ENCODE measurements at regions not wholly inside any gene's neighbourhood (a gene's known extent, or its start where the extent isn't known, plus 50 kb on each side); places are given as distances from the start of the nearest gene placed in this dataset.

DNA sequence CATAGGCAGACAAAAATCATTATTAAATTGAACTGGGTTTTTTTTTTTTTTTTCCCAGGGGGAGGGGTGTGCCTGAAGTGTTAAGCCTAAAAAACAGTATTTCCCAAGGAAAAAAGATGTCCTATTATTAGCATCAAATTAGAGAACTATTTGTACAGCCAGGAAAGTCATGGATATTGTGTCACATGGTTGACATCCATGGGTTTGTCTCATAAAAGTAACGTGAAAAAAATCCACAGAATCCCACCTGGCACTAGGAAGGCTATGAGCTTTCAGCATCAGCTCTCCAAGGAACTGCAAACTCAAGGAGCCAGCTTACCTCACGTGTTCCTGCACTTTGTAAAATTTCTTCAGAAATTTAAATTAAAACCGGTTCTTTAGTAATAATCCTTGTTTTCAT is 69.1 kb upstream of the EGLN3 start:
- TF ChIP-seq, protein P1, sequence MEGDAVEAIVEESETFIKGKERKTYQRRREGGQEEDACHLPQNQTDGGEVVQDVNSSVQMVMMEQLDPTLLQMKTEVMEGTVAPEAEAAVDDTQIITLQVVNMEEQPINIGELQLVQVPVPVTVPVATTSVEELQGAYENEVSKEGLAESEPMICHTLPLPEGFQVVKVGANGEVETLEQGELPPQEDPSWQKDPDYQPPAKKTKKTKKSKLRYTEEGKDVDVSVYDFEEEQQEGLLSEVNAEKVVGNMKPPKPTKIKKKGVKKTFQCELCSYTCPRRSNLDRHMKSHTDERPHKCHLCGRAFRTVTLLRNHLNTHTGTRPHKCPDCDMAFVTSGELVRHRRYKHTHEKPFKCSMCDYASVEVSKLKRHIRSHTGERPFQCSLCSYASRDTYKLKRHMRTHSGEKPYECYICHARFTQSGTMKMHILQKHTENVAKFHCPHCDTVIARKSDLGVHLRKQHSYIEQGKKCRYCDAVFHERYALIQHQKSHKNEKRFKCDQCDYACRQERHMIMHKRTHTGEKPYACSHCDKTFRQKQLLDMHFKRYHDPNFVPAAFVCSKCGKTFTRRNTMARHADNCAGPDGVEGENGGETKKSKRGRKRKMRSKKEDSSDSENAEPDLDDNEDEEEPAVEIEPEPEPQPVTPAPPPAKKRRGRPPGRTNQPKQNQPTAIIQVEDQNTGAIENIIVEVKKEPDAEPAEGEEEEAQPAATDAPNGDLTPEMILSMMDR (IDR thresholded peaks at IDR 0.05), result no peak
- TF ChIP-seq EZH2 (IDR thresholded peaks at IDR 0.05) (no peak), EZH2phosphoT487 (IDR thresholded peaks at IDR 0.05) (no peak)
